Activated naive CD8-positive, alpha-beta T cell treated with anti-CD3 and anti-CD28 coated beads, Interleukin-2, amount 50 U/mL, for 24 hours (primary cell): ENCODE measurements at regions not wholly inside any gene's neighbourhood (a gene's known extent, or its start where the extent isn't known, plus 50 kb on each side); places are given as distances from the start of the nearest gene placed in this dataset.

Experiments used
- ATAC-seq: fragments of 150-1000 bp; cut with Tn5 transposase; one replicate; pipeline ENCODE4 v1.10.0; 2021
- DNase-seq: peaks from one replicate; pipeline ENCODE4 v3.0.0; 2021
- H3K27ac Mint-ChIP-seq: one replicate; pipeline ENCODE4 v1.8.0; 2021; ENCODE audit warnings: mild to moderate bottlenecking, mixed read lengths
- H3K27me3 Mint-ChIP-seq: one replicate; pipeline ENCODE4 v1.8.0; 2021; ENCODE audit warnings: mixed read lengths
- H3K36me3 Mint-ChIP-seq: one replicate; pipeline ENCODE4 v1.8.0; 2021; ENCODE audit warnings: low read depth, mixed read lengths
- H3K4me1 Mint-ChIP-seq: one replicate; pipeline ENCODE4 v1.8.0; 2021; ENCODE audit warnings: mixed read lengths
- H3K4me3 Mint-ChIP-seq: one replicate; pipeline ENCODE4 v1.8.0; 2021; ENCODE audit warnings: mild to moderate bottlenecking, moderate library complexity, mixed read lengths
- H3K9me3 Mint-ChIP-seq: one replicate; pipeline ENCODE4 v1.8.0; 2021; ENCODE audit warnings: mixed read lengths

DNA sequence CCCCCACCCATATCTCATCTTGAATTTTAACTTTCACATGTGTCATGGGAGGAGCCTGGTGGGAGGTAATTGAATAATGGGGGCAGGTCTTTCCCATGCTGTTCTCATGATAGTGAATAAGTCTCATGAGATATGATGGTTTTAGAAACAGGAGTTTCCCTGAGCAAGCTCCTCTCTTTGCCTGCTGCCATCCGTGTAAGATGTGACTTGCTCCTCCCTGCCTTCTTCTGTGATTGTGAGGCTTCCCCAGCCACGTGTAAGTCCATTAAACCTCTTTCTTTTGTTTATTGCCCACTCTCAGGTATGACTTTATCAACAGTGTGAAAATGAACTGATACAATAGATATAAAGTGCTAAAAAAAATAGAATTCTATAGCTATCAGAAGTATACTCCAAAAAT lies 168.8 kb downstream of the CXCL12 start:
- Mint-ChIP-seq H3K36me3 (no peaks in the 10 kb centered on the region), H3K4me3 (no peak overlapping the region), H3K27me3 (no peaks in the 10 kb centered on the region), H3K27ac (no peak overlapping the region), H3K9me3 (peaks cover 17% of the 10 kb centered on the region), H3K4me1 (no peaks in the 10 kb centered on the region)
- no peak for DNase-seq
- ATAC-seq: no peak

DNA sequence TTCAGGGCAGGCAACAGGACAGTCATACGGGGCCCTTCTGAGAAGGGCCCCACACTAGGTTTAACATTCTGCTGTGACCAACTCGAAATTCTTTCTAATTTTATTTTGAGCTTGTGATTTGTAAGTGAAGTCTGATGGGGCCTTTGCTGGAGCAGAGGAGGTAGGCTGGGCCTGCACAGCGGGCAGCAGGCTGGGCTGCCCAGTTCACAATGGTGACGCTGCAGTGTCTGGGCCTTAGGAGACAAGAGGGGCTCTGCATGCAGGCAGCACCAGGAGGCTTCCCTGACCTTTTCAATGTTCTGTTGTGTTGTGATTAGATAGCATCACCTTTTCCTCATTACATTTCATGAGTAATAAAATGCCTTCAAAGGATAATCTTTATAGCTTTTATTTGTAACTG lies 175.1 kb downstream of the CXCL12 start:
- no peaks in the 10 kb centered on the region for H3K4me1 Mint-ChIP-seq
- no peak overlapping the region for H3K27ac Mint-ChIP-seq
- no peak overlapping the region for H3K4me3 Mint-ChIP-seq
- H3K9me3 Mint-ChIP-seq: peaks cover 11% of the 10 kb centered on the region
- ATAC-seq (no peak), DNase-seq (no peak)
- peaks cover 3% of the 10 kb centered on the region for H3K27me3 Mint-ChIP-seq
- no peaks in the 10 kb centered on the region for H3K36me3 Mint-ChIP-seq

DNA sequence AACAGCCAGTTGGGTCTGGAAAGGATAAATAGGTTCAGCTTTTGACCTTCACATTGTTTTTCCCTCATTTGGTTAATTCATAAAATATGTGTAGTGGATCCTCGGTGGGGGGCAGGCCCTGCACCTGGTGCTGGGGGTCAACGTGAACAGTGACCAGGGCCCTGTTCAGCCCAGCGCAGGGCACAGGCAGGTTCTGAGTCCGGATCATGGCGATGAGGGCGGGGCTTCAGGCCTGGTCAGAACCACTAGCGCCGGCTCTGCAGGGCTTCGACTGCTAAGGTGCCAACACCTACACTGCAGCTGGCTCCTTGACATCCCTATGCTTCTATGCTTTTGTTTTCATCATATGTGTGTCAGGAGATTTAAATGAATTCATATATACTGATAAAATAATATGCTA lies 177.7 kb downstream of the CXCL12 start:
- Mint-ChIP-seq H3K27me3 (peaks cover 3% of the 10 kb centered on the region), H3K4me1 (no peaks in the 10 kb centered on the region), H3K4me3 (no peak overlapping the region), H3K36me3 (no peaks in the 10 kb centered on the region), H3K9me3 (no peaks in the 10 kb centered on the region), H3K27ac (no peak overlapping the region)
- no peak for ATAC-seq
- no peak for DNase-seq

DNA sequence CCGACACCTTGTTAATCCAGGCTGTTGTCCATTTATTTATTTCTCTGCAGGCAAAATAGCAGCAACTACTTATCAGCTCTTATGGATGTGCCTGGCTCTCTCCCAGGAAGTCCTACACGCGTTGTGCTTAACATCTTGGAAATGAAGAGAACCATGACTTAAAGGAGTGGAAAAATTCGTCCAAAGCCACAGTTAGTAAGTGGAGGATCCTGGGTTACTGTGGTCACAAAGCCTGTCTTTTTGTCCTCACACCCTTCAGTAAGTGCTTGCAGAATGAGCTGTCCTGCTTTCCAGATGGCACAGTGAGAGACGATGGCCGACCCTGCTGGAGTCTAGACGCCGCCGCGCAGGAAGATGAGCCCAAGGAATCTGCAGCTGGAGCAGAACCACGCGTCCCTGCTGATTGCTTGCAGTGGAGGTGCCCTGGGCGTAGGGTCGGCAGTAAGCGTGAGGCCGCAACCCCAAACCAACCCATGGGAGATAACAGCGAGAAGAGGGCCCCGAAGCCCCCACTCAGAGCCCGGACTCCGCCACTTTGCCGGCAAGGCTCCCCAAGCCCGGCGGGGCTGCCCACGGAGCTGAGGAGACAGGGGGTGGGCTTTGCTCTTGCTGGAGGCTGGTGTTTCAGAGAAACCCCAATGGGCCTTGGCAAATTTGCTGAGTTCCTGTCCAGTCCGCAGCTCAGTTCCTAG lies 178.6 kb downstream of the CXCL12 start:
- Mint-ChIP-seq H3K27ac (no peak overlapping the region), H3K4me1 (no peaks in the 10 kb centered on the region), H3K27me3 (peaks cover 3% of the 10 kb centered on the region), H3K36me3 (no peaks in the 10 kb centered on the region), H3K4me3 (no peak overlapping the region), H3K9me3 (no peaks in the 10 kb centered on the region)
- ATAC-seq (no peak), DNase-seq (no peak)

DNA sequence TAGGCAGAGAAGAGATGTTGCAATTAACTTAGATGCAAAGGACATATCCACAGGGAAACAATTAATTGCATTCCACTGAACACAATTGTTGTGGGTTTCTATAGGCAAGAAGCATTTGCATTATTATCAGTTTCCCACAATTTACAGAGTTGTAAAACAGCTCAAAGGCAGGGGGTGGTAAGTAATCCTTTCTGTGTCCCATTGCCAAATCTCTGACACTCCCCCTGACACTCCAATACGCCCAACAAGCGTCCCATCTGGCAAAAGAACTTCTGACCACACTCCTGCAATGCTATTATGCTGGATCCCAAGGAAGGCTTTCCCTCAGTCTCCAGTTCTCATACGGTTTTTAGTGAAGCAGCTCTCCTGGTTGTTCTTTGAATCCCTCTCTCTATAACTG lies 179.8 kb downstream of the CXCL12 start:
- Mint-ChIP-seq H3K4me3 (no peak overlapping the region), H3K27me3 (peaks cover under 1% of the 10 kb centered on the region)
- no peak for ATAC-seq

DNA sequence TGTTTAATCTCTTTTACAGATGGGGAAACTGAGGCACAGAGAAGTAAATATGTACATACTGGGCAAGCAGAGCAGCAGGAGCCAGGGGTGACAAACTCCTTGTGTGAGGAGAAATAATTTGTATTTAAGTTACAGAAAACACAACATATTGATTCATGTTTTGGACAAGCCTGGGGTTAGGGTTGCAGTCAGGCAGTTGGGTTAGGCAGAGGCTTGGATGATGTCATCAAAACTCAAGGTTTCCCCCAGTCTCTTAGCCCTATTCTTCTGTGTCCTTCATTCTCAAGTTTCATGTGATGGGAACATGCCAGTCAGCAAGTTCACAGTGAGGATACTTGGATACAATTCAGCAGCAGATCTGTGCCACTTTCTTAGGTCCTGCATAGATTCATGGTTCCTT lies 181.4 kb downstream of the CXCL12 start:
- no peaks in the 10 kb centered on the region for H3K27me3 Mint-ChIP-seq
- H3K9me3 Mint-ChIP-seq: no peaks in the 10 kb centered on the region
- no peaks in the 10 kb centered on the region for H3K36me3 Mint-ChIP-seq
- no peaks in the 10 kb centered on the region for H3K4me1 Mint-ChIP-seq
- no peak overlapping the region for H3K27ac Mint-ChIP-seq
- DNase-seq (no peak), ATAC-seq (no peak)
- H3K4me3 Mint-ChIP-seq: no peak overlapping the region

More for the DNA sequence above, 179.8 kb downstream of the CXCL12 start:
- Mint-ChIP-seq H3K36me3 (no peaks in the 10 kb centered on the region), H3K4me1 (no peaks in the 10 kb centered on the region), H3K9me3 (no peaks in the 10 kb centered on the region), H3K27ac (no peak overlapping the region)
- DNase-seq: no peak

DNA sequence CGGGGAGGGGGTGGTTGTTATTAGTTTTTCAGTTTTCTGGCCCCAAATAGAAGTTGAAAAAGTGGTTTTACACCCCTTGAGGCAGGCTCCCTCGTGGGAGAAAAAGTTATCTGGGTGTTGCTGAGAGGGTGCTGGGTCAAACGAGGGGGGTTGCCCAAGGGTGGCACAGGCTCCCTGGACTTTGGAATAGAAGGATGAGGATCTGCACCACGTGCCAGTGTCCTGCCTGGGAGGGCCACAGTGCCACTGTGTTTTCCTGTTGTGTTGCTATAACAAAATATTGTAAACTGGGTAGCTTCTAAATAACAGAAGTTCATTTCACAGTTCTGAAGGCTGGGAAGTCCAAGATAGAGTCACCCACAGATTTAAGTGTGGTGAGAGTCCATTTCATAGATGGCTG lies 181.9 kb downstream of the CXCL12 start:
- Mint-ChIP-seq H3K27me3 (no peaks in the 10 kb centered on the region), H3K36me3 (no peaks in the 10 kb centered on the region), H3K4me1 (no peaks in the 10 kb centered on the region), H3K27ac (no peak overlapping the region), H3K9me3 (no peaks in the 10 kb centered on the region), H3K4me3 (no peak overlapping the region)
- ATAC-seq: no peak
- DNase-seq: no peak

DNA sequence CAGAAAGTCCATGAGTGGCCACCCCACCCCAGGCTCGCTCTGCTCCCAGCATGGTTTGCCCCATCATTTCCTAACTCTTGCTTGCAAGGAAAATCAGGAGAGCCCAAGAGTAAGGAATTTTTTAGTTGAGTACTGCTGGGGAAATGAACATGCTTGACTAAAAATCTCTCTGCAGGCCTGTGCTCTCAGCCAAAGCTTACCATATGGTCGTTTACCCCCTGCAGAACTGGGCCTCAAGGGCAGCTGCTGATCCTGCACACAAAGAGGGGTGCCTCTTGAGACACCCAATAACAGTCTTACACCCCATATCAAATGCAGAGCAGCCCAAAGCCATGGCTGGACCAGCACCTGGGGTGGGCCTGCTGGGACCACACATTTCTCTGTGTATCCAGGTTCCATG lies 183.2 kb downstream of the CXCL12 start:
- Mint-ChIP-seq H3K4me3 (no peak overlapping the region), H3K27me3 (no peaks in the 10 kb centered on the region), H3K36me3 (no peaks in the 10 kb centered on the region), H3K27ac (no peak overlapping the region), H3K9me3 (no peaks in the 10 kb centered on the region), H3K4me1 (no peaks in the 10 kb centered on the region)
- DNase-seq (no peak), ATAC-seq (no peak)

DNA sequence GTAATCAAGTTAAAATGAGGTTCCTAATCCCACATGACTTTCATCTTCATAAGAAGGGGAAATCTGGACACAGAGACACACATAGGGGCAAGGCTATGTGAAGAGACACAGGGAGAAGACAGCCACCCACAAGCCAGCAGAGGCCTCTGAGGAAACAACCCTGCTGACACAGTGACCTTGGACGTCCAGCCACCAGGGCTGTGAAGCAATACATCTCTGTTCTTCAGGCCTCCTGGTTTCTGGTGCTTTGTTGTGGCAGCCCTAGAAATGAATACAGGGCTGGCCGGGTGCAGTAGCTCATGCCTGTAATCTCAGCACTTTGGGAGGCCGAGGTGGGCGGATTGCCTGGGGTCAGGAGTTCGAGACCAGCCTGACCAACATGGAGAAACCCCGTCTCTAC lies 183.9 kb downstream of the CXCL12 start:
- H3K27me3 Mint-ChIP-seq: no peaks in the 10 kb centered on the region
- H3K4me3 Mint-ChIP-seq: no peak overlapping the region
- no peaks in the 10 kb centered on the region for H3K36me3 Mint-ChIP-seq
- H3K4me1 Mint-ChIP-seq: no peaks in the 10 kb centered on the region
- no peak for ATAC-seq
- no peak for DNase-seq
- no peak overlapping the region for H3K27ac Mint-ChIP-seq
- no peaks in the 10 kb centered on the region for H3K9me3 Mint-ChIP-seq

DNA sequence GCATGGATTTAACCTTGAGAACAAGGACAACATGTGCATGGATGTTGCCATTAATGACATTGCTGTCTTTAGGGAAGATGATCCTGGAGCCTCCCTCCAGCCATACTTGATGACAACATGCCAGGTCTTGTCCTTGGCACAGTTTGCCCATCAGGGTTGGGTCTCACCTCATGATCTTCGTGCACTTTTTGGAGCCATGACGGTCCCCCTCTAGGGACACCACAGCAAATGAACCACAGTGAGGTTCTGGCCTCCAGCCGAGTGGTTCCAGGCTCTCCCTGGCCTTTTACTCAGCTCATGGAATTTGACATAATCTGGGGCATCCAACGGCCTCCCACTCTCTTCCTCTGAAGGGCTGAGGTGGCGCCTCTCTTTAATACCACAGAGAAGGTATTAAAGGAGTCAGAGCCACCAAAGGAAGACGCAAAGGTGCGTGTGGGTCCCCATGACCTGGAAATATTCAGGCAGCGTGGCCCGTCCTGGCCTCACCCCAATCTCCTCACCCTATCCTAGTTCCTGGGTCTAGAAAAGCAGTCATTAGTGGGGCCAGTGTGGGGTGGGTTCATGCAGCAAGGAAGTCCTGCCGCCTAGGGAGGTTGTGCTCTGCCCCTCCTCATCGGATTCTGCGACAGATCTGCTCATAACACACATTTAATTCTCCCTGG lies 184.8 kb downstream of the CXCL12 start:
- Mint-ChIP-seq H3K36me3 (no peaks in the 10 kb centered on the region), H3K4me3 (no peak overlapping the region), H3K4me1 (no peaks in the 10 kb centered on the region), H3K27me3 (no peaks in the 10 kb centered on the region), H3K27ac (no peak overlapping the region), H3K9me3 (no peaks in the 10 kb centered on the region)
- ATAC-seq: no peak
- DNase-seq: no peak

DNA sequence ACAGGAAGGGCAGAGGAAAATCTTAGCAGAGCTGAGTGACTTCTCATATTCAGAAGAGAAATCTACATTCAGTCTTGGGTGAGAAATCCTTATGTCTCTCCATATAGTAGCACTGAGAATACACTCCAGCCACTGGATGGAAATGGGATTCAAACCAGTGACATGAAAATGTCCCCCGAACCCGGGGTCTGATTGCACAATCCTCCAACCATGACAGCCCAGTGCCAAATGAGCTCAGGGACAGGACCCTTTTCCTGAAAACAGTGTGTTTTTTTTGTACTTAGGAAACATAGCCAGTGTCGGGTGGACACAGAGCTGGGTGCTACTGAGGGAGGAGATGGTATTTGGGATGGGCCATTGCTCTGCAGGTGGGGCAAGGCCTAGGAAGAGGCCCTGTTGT lies 185.6 kb downstream of the CXCL12 start:
- no peak for DNase-seq
- Mint-ChIP-seq H3K9me3 (no peaks in the 10 kb centered on the region), H3K27me3 (no peaks in the 10 kb centered on the region), H3K4me1 (no peaks in the 10 kb centered on the region), H3K36me3 (no peaks in the 10 kb centered on the region), H3K27ac (no peak overlapping the region), H3K4me3 (no peak overlapping the region)
- no peak for ATAC-seq

DNA sequence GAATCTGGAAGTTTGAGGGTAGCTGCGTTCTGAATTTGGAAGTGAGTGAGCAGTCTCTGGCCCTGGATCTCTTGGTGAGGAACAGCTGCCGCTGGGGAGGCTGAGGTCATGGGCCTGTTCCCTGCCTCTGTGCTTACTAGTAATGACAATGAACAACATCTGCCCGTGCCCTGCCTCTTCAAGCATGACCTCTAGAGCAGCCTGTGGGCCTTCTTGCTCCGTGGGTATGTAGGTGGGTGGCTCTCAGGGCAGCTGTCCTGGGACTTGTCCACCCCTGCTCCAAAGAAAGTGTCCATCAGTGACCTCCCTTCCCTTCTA lies 186.2 kb downstream of the CXCL12 start:
- ATAC-seq (no peak), DNase-seq (no peak)
- H3K4me1 Mint-ChIP-seq: no peaks in the 10 kb centered on the region
- H3K9me3 Mint-ChIP-seq: no peaks in the 10 kb centered on the region
- H3K27ac Mint-ChIP-seq: no peak overlapping the region
- H3K27me3 Mint-ChIP-seq: no peaks in the 10 kb centered on the region
- no peak overlapping the region for H3K4me3 Mint-ChIP-seq
- no peaks in the 10 kb centered on the region for H3K36me3 Mint-ChIP-seq

DNA sequence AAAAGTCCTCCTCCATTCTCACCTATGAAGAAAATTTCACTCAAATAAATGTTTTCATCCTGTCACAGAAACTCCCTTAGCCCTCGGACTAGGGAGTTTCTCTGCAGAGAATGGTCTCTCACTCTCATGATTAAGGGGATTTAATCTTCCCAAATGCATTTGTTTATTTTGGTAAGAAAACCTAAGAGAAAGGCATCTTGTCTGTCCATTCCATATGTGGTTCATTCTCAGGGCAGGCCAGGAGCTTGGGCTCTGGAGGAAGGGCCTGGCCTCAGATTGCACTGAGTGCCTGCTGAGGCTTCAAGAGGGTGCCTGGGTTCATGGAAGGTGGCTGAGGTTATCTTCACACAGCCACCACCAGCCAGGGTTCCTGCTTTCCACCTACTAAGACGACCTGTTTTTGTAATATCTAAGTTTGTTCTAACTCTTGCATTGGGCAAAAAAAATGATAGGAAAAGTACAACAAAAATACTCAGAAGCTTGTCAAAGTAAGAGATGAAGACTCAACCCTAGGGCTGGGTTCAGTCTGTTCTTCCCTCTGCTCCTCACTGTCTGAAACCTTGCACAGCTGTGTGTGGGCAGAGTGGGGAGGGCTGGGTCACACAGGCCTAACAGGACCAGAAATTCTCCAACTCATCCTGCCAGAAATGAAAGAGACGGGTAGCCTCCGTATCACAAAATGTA lies 186.7 kb downstream of the CXCL12 start:
- H3K36me3 Mint-ChIP-seq: no peaks in the 10 kb centered on the region
- no peak overlapping the region for H3K4me3 Mint-ChIP-seq
- ATAC-seq: no peak
- DNase-seq: no peak
- no peaks in the 10 kb centered on the region for H3K4me1 Mint-ChIP-seq
- H3K27ac Mint-ChIP-seq: no peak overlapping the region
- no peaks in the 10 kb centered on the region for H3K9me3 Mint-ChIP-seq
- no peaks in the 10 kb centered on the region for H3K27me3 Mint-ChIP-seq

DNA sequence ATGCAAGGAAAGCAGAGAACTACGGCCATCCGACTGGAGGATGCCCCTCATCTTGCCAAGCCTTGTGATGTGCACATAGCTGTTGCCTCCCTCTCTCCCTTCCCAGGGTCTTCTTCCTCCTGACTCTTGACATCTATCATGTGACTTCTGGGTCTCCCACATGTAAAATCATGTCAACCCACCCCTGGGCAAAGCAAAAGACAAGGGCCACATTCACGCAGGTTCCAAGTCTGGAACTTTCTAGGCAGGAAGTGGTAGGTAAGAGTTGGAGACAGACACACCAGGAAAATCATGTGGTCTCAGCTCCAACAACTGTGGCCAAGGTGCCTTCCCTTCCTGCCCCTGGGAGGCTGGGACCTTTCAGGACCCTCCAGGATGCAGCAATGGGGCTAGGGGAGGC lies 187.3 kb downstream of the CXCL12 start:
- DNase-seq (no peak), ATAC-seq (no peak)
- Mint-ChIP-seq H3K27me3 (no peaks in the 10 kb centered on the region), H3K4me1 (no peaks in the 10 kb centered on the region), H3K4me3 (no peak overlapping the region), H3K27ac (no peak overlapping the region), H3K9me3 (no peaks in the 10 kb centered on the region), H3K36me3 (no peaks in the 10 kb centered on the region)

DNA sequence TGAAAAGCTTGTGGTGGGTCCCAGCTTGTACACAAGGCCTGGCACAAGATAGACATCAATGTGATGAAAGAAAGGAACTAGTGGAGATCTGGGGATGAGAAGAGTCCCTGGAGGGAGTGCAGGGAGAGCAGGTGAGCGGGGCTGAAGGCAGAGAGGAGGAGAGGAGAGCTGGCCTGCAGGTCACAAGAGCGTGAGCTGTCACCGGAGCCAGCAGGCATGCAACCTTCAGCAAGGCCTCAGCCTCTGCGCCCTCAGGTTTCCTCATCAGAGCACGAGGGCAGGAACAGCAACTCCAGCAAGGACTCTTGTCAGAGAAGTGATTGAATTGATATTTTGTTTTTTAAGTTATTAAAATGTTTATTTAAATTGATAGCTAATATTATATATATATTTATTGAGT lies 188.6 kb downstream of the CXCL12 start:
- H3K9me3 Mint-ChIP-seq: no peaks in the 10 kb centered on the region
- no peak overlapping the region for H3K27ac Mint-ChIP-seq
- H3K4me3 Mint-ChIP-seq: no peak overlapping the region
- ATAC-seq: no peak
- no peaks in the 10 kb centered on the region for H3K4me1 Mint-ChIP-seq
- no peaks in the 10 kb centered on the region for H3K36me3 Mint-ChIP-seq
- no peaks in the 10 kb centered on the region for H3K27me3 Mint-ChIP-seq
- no peak for DNase-seq
